ENCODE measurements at regions not wholly inside any gene's neighbourhood (a gene's known extent, or its start where the extent isn't known, plus 50 kb on each side); places are given as distances from the start of the nearest gene placed in this dataset.

GRCh38 chr4:167602157-167602556, 367.9 kb upstream of the SPOCK3 start:
- no peak for TF ChIP-seq EP300 (IDR thresholded peaks at IDR 0.05)
- TF ChIP-seq, protein P1, sequence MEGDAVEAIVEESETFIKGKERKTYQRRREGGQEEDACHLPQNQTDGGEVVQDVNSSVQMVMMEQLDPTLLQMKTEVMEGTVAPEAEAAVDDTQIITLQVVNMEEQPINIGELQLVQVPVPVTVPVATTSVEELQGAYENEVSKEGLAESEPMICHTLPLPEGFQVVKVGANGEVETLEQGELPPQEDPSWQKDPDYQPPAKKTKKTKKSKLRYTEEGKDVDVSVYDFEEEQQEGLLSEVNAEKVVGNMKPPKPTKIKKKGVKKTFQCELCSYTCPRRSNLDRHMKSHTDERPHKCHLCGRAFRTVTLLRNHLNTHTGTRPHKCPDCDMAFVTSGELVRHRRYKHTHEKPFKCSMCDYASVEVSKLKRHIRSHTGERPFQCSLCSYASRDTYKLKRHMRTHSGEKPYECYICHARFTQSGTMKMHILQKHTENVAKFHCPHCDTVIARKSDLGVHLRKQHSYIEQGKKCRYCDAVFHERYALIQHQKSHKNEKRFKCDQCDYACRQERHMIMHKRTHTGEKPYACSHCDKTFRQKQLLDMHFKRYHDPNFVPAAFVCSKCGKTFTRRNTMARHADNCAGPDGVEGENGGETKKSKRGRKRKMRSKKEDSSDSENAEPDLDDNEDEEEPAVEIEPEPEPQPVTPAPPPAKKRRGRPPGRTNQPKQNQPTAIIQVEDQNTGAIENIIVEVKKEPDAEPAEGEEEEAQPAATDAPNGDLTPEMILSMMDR (IDR thresholded peaks at IDR 0.05), result no peak
